H1 (cell line): ENCODE measurements at regions not wholly inside any gene's neighbourhood (a gene's known extent, or its start where the extent isn't known, plus 50 kb on each side); places are given as distances from the start of the nearest gene placed in this dataset.

Source experiments
- CTCF ChIA-PET: fragments of 300-600 bp; sonication (Branson Sonifier 250); formaldehyde crosslinking; loops from one replicate; lab custom pipeline; 2021; ENCODE audit not compliant: partially characterized antibody; lab: Charles Lee
- POLR2A ChIA-PET: fragments of 300-600 bp; sonication (Branson Sonifier 250); formaldehyde crosslinking; loops from one replicate; lab custom pipeline; 2021; ENCODE audit warnings: inconsistent platforms; ENCODE audit not compliant: partially characterized antibody; lab: Charles Lee
- DNase-seq, 2 experiments: peaks; one replicate each; pipeline versions ENCODE4 v3.0.0 to v3.0.0-alpha.2; 2010 to 2022; ENCODE audit warnings: low spot score in 2 of 2, low read depth in 1 of 2, mixed read lengths in 1 of 2
- FAIRE-seq: peaks from 2 replicates; lab custom pipeline; 2011; peaks lifted over from hg19 to GRCh38; lab: Jason Lieb, UNC
- H2AFZ ChIP-seq: 2 replicates; pipeline ENCODE4 v1.8.1; 2012; ENCODE audit warnings: low read length, inconsistent platforms
- H2AK5ac ChIP-seq: 2 replicates; pipeline ENCODE4 v1.6.1; 2013; ENCODE audit warnings: low read depth, low read length
- H2BK120ac ChIP-seq: replicated peaks from 2 replicates; pipeline ENCODE3; 2013; ENCODE audit warnings: low read depth, low read length, inconsistent platforms
- H2BK12ac ChIP-seq: 2 replicates; pipeline ENCODE4 v1.6.1; 2013; ENCODE audit warnings: low read depth, low read length
- H2BK15ac ChIP-seq: 2 replicates; pipeline ENCODE4 v1.6.1; 2013; ENCODE audit warnings: low read length
- H2BK20ac ChIP-seq: 2 replicates; pipeline ENCODE4 v1.6.1; 2013; ENCODE audit warnings: low read length
- H2BK5ac ChIP-seq: 2 replicates; pipeline ENCODE4 v1.6.1; 2013; ENCODE audit warnings: low read depth, low read length
- H3K14ac ChIP-seq: 2 replicates; pipeline ENCODE4 v1.6.1; 2013; ENCODE audit warnings: inconsistent platforms; ENCODE audit not compliant: insufficient read length
- H3K18ac ChIP-seq: 2 replicates; pipeline ENCODE4 v1.6.1; 2013; ENCODE audit warnings: low read length; ENCODE audit errors: extremely low read depth
- H3K23ac ChIP-seq: 2 replicates; pipeline ENCODE4 v1.6.1; 2013; ENCODE audit warnings: inconsistent platforms; ENCODE audit not compliant: insufficient read length
- H3K23me2 ChIP-seq: 2 replicates; pipeline ENCODE4 v1.6.1; 2013; ENCODE audit warnings: low read depth, low read length
- H3K27ac ChIP-seq: 2 replicates; pipeline ENCODE4 v1.6.1; 2011; ENCODE audit warnings: low read depth, low read length, inconsistent platforms
- H3K27me3 ChIP-seq, 4 experiments: replicated peaks in 1 of 4; 1 replicate in 1 of 4; 2 replicates in 3 of 4; pipeline versions ENCODE4 v1.6.1 to v1.8.1; 2011 to 2013; ENCODE audit warnings: low read length in 3 of 4, mild to moderate bottlenecking in 3 of 4, inconsistent platforms in 2 of 4, mixed read lengths in 2 of 4, moderate library complexity in 1 of 4; ENCODE audit not compliant: control insufficient read depth in 3 of 4, insufficient read depth in 3 of 4; ENCODE audit errors: extremely low read depth in 1 of 4
- H3K36me3 ChIP-seq, 4 experiments: 2 replicates each; pipeline versions ENCODE4 v1.6.1 to v1.8.1; 2011 to 2013; ENCODE audit warnings: mild to moderate bottlenecking in 4 of 4, low read length in 3 of 4, moderate library complexity in 2 of 4, control low read depth in 1 of 4, inconsistent platforms in 1 of 4; ENCODE audit not compliant: insufficient read depth in 4 of 4, control insufficient read depth in 2 of 4
- H3K4ac ChIP-seq: replicated peaks from 2 replicates; pipeline ENCODE3; 2013; ENCODE audit warnings: low read length, low read depth, mixed read lengths, inconsistent platforms; ENCODE audit not compliant: insufficient read length
- H3K4me1 ChIP-seq, 4 experiments: replicated peaks in 1 of 4; 1 replicate in 1 of 4; 2 replicates in 3 of 4; pipeline versions ENCODE4 v1.6.1 to v1.8.1; 2011 to 2013; ENCODE audit warnings: low read length in 3 of 4, inconsistent platforms in 2 of 4, mixed read lengths in 1 of 4; ENCODE audit not compliant: insufficient read depth in 4 of 4, control insufficient read depth in 3 of 4
- H3K4me2 ChIP-seq, 2 experiments: 2 replicates each; pipeline versions ENCODE4 v1.6.1 to v1.8.1; 2011 to 2013; ENCODE audit warnings: low read depth in 2 of 2, low read length in 2 of 2, control low read depth in 1 of 2, inconsistent platforms in 1 of 2, mild to moderate bottlenecking in 1 of 2; ENCODE audit not compliant: insufficient read depth in 1 of 2
- H3K4me3 ChIP-seq, 4 experiments: fragments of 200-600, 300-600 bp in 1 of 4; sonication (generic), shearing (Covaris generic), sonication (Bioruptor Twin) in 1 of 4; 2 replicates each; pipeline versions ENCODE4 v1.5.1 to v1.8.1; 2011 to 2016; ENCODE audit warnings: low read length in 4 of 4, low read depth in 3 of 4, control low read depth in 2 of 4, inconsistent platforms in 2 of 4, mild to moderate bottlenecking in 2 of 4, mixed read lengths in 1 of 4, moderate library complexity in 1 of 4; ENCODE audit not compliant: insufficient read depth in 2 of 4; ENCODE audit errors: extremely low read depth in 1 of 4
- H3K56ac ChIP-seq: replicated peaks from 2 replicates; pipeline ENCODE3; 2013; ENCODE audit warnings: low read depth, mild to moderate bottlenecking, mixed read lengths, low read length, inconsistent platforms; ENCODE audit not compliant: insufficient read length
- H3K79me1 ChIP-seq: 2 replicates; pipeline ENCODE4 v1.6.1; 2013; ENCODE audit warnings: low read depth, low read length, control low read depth
- H3K79me2 ChIP-seq, 2 experiments: 2 replicates each; pipeline versions ENCODE4 v1.6.1 to v1.8.1; 2012 to 2013; ENCODE audit warnings: low read length in 2 of 2, mild to moderate bottlenecking in 2 of 2, inconsistent platforms in 1 of 2; ENCODE audit not compliant: insufficient read depth in 2 of 2, control insufficient read depth in 1 of 2
- H3K9ac ChIP-seq, 4 experiments: replicated peaks in 1 of 4; 1 replicate in 1 of 4; 2 replicates in 3 of 4; pipeline versions ENCODE4 v1.6.1 to v1.8.1; 2011 to 2013; ENCODE audit warnings: low read depth in 3 of 4, low read length in 3 of 4, control low read depth in 2 of 4, mild to moderate bottlenecking in 2 of 4, moderate library complexity in 2 of 4, inconsistent platforms in 1 of 4; ENCODE audit errors: extremely low read depth in 1 of 4
- H3K9me3 ChIP-seq, 2 experiments: 2 replicates each; pipeline versions ENCODE4 v1.6.1 to v1.8.1; 2012 to 2013; ENCODE audit warnings: mild to moderate bottlenecking in 2 of 2, moderate library complexity in 2 of 2, control low read depth in 1 of 2, inconsistent platforms in 1 of 2, low read depth in 1 of 2, low read length in 1 of 2, mixed read lengths in 1 of 2; ENCODE audit not compliant: insufficient read depth in 2 of 2
- H4K20me1 ChIP-seq, 2 experiments: replicated peaks in 1 of 2; 2 replicates each; pipeline versions ENCODE3 to v1.8.1; 2011 to 2013; ENCODE audit warnings: inconsistent platforms in 2 of 2, low read length in 2 of 2, mild to moderate bottlenecking in 1 of 2; ENCODE audit not compliant: insufficient read depth in 2 of 2, control insufficient read depth in 1 of 2
- H4K5ac ChIP-seq: 2 replicates; pipeline ENCODE4 v1.6.1; 2013; ENCODE audit warnings: low read length, low read depth, mixed read lengths, inconsistent platforms; ENCODE audit not compliant: insufficient read length
- H4K8ac ChIP-seq: 2 replicates; pipeline ENCODE4 v1.8.0; 2013; ENCODE audit warnings: mild to moderate bottlenecking, moderate library complexity, low read length, inconsistent platforms; ENCODE audit not compliant: insufficient read depth; ENCODE audit errors: extremely low read depth
- H4K91ac ChIP-seq: replicated peaks from 2 replicates; pipeline ENCODE3; 2013; ENCODE audit warnings: low read length, mixed read lengths, inconsistent platforms; ENCODE audit not compliant: insufficient read length
- KDM1A ChIP-seq: fragments of 200-600, 300-600 bp; sonication (generic); IDR thresholded peaks from 2 replicates; pipeline ENCODE4 v1.7.1; 2016; ENCODE audit warnings: mild to moderate bottlenecking, low read length, borderline replicate concordance
- SUZ12 ChIP-seq: fragments of 200-600 bp; sonication (generic); IDR thresholded peaks from 2 replicates; pipeline ENCODE4 v1.6.1; 2012; ENCODE audit warnings: mild to moderate bottlenecking, inconsistent platforms, low read length, moderate library complexity, mixed read lengths
- WGBS, 2 experiments: shearing (Covaris generic) in 1 of 2; methylation state at CpG; one replicate each; pipeline versions ENCODE4 v1.1.6 to v1.1.7; 2013 to 2015; ENCODE audit warnings: low lambda C conversion rate in 2 of 2, mixed read lengths in 2 of 2, inconsistent platforms in 1 of 2, low coverage in 1 of 2, missing lambda C conversion rate in 1 of 2; ENCODE audit not compliant: insufficient replicate concordance in 2 of 2, insufficient coverage in 1 of 2, insufficient read length in 1 of 2; ENCODE audit errors: extremely low coverage in 1 of 2, missing lambda C conversion rate in 1 of 2; 5-methylcytosine and 5-hydroxymethylcytosine counted together

DNA sequence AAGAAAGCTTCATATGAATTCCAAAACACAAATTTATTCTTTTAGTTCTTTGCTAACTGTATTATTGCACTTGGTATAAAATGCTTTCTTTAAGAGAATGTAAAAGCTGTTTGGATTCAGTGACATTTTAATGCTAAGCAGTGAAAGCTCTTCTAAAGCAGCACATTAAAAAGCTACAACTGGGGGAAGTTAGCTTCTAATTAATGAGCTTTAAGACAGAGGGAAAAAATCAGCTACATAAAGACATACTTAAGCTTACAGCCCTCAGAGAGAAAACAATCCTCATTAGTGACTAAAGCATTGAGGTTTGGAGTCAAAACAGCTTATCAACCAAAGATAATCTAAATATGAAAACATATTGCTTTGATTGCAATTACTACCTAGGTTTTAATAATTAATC is 1222.2 kb upstream of the SPRY2 start (continued):
- TF ChIP-seq SUZ12: no peak

GRCh38 chr13:81562598-81562997 is 1221.7 kb upstream of the SPRY2 start:
- H4K91ac ChIP-seq: no peak overlapping the region
- H3K4me1 ChIP-seq: no peaks in the 10 kb centered on the region
- no peak overlapping the region for H4K5ac ChIP-seq
- no peak overlapping the region for H2AFZ ChIP-seq
- no peak overlapping the region for H2BK5ac ChIP-seq
- no peak overlapping the region for H3K27ac ChIP-seq
- ChIA-PET POLR2A (no interaction called here), CTCF (no interaction called here)
- no peak overlapping the region for H2BK15ac ChIP-seq
- no peak overlapping the region for H3K4me2 ChIP-seq
- 96% methylated on average over 2 of the region's 2 CpGs; no CpG with 5 or more reads in 1 of the 2 experiments for WGBS, 2 experiments
- no peak overlapping the region for H3K4me3 ChIP-seq
- no peak overlapping the region for H3K4ac ChIP-seq
- H4K8ac ChIP-seq: no peak overlapping the region
- H3K23me2 ChIP-seq: no peaks in the 10 kb centered on the region
- no peak overlapping the region for H2BK120ac ChIP-seq
- H3K36me3 ChIP-seq: no peaks in the 10 kb centered on the region
- no peak for DNase-seq
- H3K27me3 ChIP-seq: no peaks in the 10 kb centered on the region
- H4K20me1 ChIP-seq: no peaks in the 10 kb centered on the region
- TF ChIP-seq KDM1A: no peak
- H3K18ac ChIP-seq: no peak overlapping the region
- H3K56ac ChIP-seq: no peak overlapping the region
- H2AK5ac ChIP-seq: no peak overlapping the region
- no peak overlapping the region for H3K9ac ChIP-seq
- no peaks in the 10 kb centered on the region for H3K79me2 ChIP-seq
- no peaks in the 10 kb centered on the region for H3K79me1 ChIP-seq
- FAIRE-seq: no peak
- H3K14ac ChIP-seq: no peak overlapping the region
- H3K9me3 ChIP-seq: no peaks in the 10 kb centered on the region
- no peak overlapping the region for H3K23ac ChIP-seq
- no peak overlapping the region for H2BK12ac ChIP-seq
- no peak overlapping the region for H2BK20ac ChIP-seq
